ENCODE measurements at regions not wholly inside any gene's neighbourhood (a gene's known extent, or its start where the extent isn't known, plus 50 kb on each side); places are given as distances from the start of the nearest gene placed in this dataset.

- DNase-seq, result peak; percentile 58
Observed at GRCh38 chr2:9739531-9739964, 103.7 kb upstream of the TAF1B start.

GRCh38 chr2:9740382-9741073 is 102.7 kb upstream of the TAF1B start:
- no peak for DNase-seq

- DNase-seq, result no peak
Observed at GRCh38 chr2:9741110-9741509, 102.2 kb upstream of the TAF1B start.

GRCh38 chr2:9742601-9743000 is 100.7 kb upstream of the TAF1B start:
- DNase-seq, result no peak

GRCh38 chr2:9744256-9745004 is 98.8 kb upstream of the TAF1B start:
- no peak for DNase-seq

- DNase-seq, result no peak
Observed at GRCh38 chr2:9745153-9745899, 97.9 kb upstream of the TAF1B start.

- no peak for DNase-seq
Observed at GRCh38 chr2:9747396-9747795, 95.9 kb upstream of the TAF1B start.

- no peak for DNase-seq
Observed at GRCh38 chr2:9748577-9748976, 94.7 kb upstream of the TAF1B start.

- no peak for DNase-seq
Observed at GRCh38 chr2:9749546-9750223, 93.6 kb upstream of the TAF1B start.

GRCh38 chr2:9750224-9751215 is 92.8 kb upstream of the TAF1B start:
- no peak for DNase-seq

GRCh38 chr2:9751831-9752230 is 91.4 kb upstream of the TAF1B start:
- DNase-seq, result no peak

- DNase-seq, result peak; percentile 64
Observed at GRCh38 chr2:9752441-9753275, 90.6 kb upstream of the TAF1B start.

GRCh38 chr2:9753276-9753600 is 90.0 kb upstream of the TAF1B start:
- peak; percentile 51 for DNase-seq

GRCh38 chr2:9753665-9754531 is 89.4 kb upstream of the TAF1B start:
- DNase-seq, result peak; percentile 53

GRCh38 chr2:9754532-9754887 is 88.8 kb upstream of the TAF1B start:
- DNase-seq, result no peak

- no peak for DNase-seq
Observed at GRCh38 chr2:9755008-9755407, 88.3 kb upstream of the TAF1B start.

GRCh38 chr2:9755638-9756037 is 87.6 kb upstream of the TAF1B start:
- DNase-seq, result no peak

GRCh38 chr2:9756692-9757250 is 86.5 kb upstream of the TAF1B start:
- DNase-seq, result no peak

GRCh38 chr2:9757501-9758264 is 85.6 kb upstream of the TAF1B start:
- no peak for DNase-seq

Measured in CD4-positive, alpha-beta T cell treated with Interleukin-10 for 1 hour (primary cell).